Tibial artery (tissue), 4 donors: ENCODE measurements at regions not wholly inside any gene's neighbourhood (a gene's known extent, or its start where the extent isn't known, plus 50 kb on each side); places are given as distances from the start of the nearest gene placed in this dataset.
"Not testable (repeated sequence)": the region's sequence is repeated elsewhere in the genome, so short reads cannot be mapped to it uniquely, and the experiment has no call there.

ENCODE experiments used
- DNase-seq, 2 donors: peaks; one replicate each; pipeline ENCODE4 v3.0.0-alpha.2; 2019
- H3K27ac ChIP-seq, 2 donors: fragments of 200-600 bp; sonication (generic) in 1 of 2; 1 replicate in 1 of 2; 2 replicates in 1 of 2; pipeline ENCODE4 v1.5.1; 2018 to 2019; ENCODE audit warnings: mild to moderate bottlenecking in 1 of 2
- H3K27me3 ChIP-seq, 2 donors: fragments of 200-600 bp; sonication (generic) in 1 of 2; one replicate each; pipeline versions ENCODE4 v1.5.1 to v1.6.0; 2016 to 2019
- H3K36me3 ChIP-seq, 3 donors: fragments of 200-600 bp; sonication (generic) in 2 of 3; one replicate each; pipeline ENCODE4 v1.5.1; 2016 to 2019; ENCODE audit warnings: mild to moderate bottlenecking in 2 of 3
- H3K4me1 ChIP-seq, 4 donors: fragments of 200-600 bp; sonication (generic) in 2 of 4; 1 replicate in 3 of 4; 2 replicates in 1 of 4; pipeline ENCODE4 v1.5.1; 2016 to 2019
- H3K4me3 ChIP-seq, 2 donors: fragments of 200-600 bp; sonication (generic) in 1 of 2; 1 replicate in 1 of 2; 2 replicates in 1 of 2; pipeline ENCODE4 v1.5.1; 2018 to 2019; ENCODE audit warnings: mild to moderate bottlenecking in 2 of 2
- H3K9me3 ChIP-seq, 3 donors: fragments of 200-600 bp; sonication (generic) in 1 of 3; one replicate each; pipeline ENCODE4 v1.5.1; 2016 to 2019
- CTCF ChIP-seq, 2 experiments: fragments of 200-600 bp in 1 of 2; fragments of 450-650 bp in 1 of 2; IDR thresholded peaks; one replicate each; pipeline ENCODE4 v1.5.1; 2017 to 2019; ENCODE audit warnings: antibody characterized with exemption in 2 of 2, mild to moderate bottlenecking in 1 of 2, moderate library complexity in 1 of 2
- intact Hi-C: fragments of 100-400 bp; cut with DNase I; formaldehyde crosslinking; loops from one replicate; pipeline ENCODE4 v1.15.0; 2023; ENCODE audit warnings: low total_unique reads

- no peak overlapping the region for H3K4me3 ChIP-seq
- intact Hi-C loops = no loop called here
- H3K9me3 ChIP-seq = no peaks in the 10 kb centered on the region
- no peak overlapping the region for H3K27ac ChIP-seq
- no peak for TF ChIP-seq CTCF (IDR thresholded peaks at IDR 0.05)
- no peak for DNase-seq
- no peaks in the 10 kb centered on the region for H3K4me1 ChIP-seq
- H3K27me3 ChIP-seq = no peaks in the 10 kb centered on the region
- no peaks in the 10 kb centered on the region for H3K36me3 ChIP-seq
These were observed 217.2 kb upstream of the PRDM1 start for GRCh38 chr6:105868823-105869460.

GRCh38 chr6:105867821-105868220 lies 218.3 kb upstream of the PRDM1 start:
- no peaks in the 10 kb centered on the region for H3K27me3 ChIP-seq
- no peak overlapping the region for H3K4me3 ChIP-seq
- no peak for DNase-seq
- no peak for TF ChIP-seq CTCF (IDR thresholded peaks at IDR 0.05)
- intact Hi-C loops = no loop called here
- no peaks in the 10 kb centered on the region for H3K9me3 ChIP-seq
- no peaks in the 10 kb centered on the region for H3K36me3 ChIP-seq
- H3K27ac ChIP-seq = no peak overlapping the region
- no peaks in the 10 kb centered on the region for H3K4me1 ChIP-seq

- intact Hi-C loops = no loop called here
- DNase-seq = no peak
- no peak overlapping the region for H3K27ac ChIP-seq
These were observed 218.9 kb upstream of the PRDM1 start for GRCh38 chr6:105867277-105867676.

GRCh38 chr6:105862936-105863607 lies 223.1 kb upstream of the PRDM1 start:
- H3K4me1 ChIP-seq = no peaks in the 10 kb centered on the region
- no peaks in the 10 kb centered on the region for H3K27me3 ChIP-seq
- no peak for TF ChIP-seq CTCF (IDR thresholded peaks at IDR 0.05)
- no peak overlapping the region for H3K27ac ChIP-seq
- H3K4me3 ChIP-seq = no peak overlapping the region
- peaks cover 0 to 5% (median 0%) of the 10 kb centered on the region in 3 donors for H3K9me3 ChIP-seq
- intact Hi-C loops = no loop called here
- DNase-seq = no peak
- H3K36me3 ChIP-seq = no peaks in the 10 kb centered on the region

More at GRCh38 chr6:105867277-105867676, 218.9 kb upstream of the PRDM1 start:
- TF ChIP-seq CTCF (IDR thresholded peaks at IDR 0.05) = no peak
- Histone ChIP-seq H3K4me1 (no peaks in the 10 kb centered on the region), H3K36me3 (no peaks in the 10 kb centered on the region), H3K9me3 (no peaks in the 10 kb centered on the region), H3K4me3 (no peak overlapping the region), H3K27me3 (no peaks in the 10 kb centered on the region)

GRCh38 chr6:105860927-105861326 lies 225.2 kb upstream of the PRDM1 start:
- intact Hi-C loops, H3K4me1 ChIP-seq: not testable (repeated sequence)

GRCh38 chr6:105859457-105859856 lies 226.7 kb upstream of the PRDM1 start:
- no peaks in the 10 kb centered on the region for H3K4me1 ChIP-seq
- no peak for TF ChIP-seq CTCF (IDR thresholded peaks at IDR 0.05)
- H3K27ac ChIP-seq = no peak overlapping the region
- H3K27me3 ChIP-seq = no peaks in the 10 kb centered on the region
- H3K36me3 ChIP-seq = no peaks in the 10 kb centered on the region
- intact Hi-C loops = no loop called here
- H3K4me3 ChIP-seq = no peak overlapping the region
- H3K9me3 ChIP-seq = peaks cover 0 to 5% (median 0%) of the 10 kb centered on the region in 3 donors
- DNase-seq = no peak

More at GRCh38 chr6:105860927-105861326, 225.2 kb upstream of the PRDM1 start:
- not testable (repeated sequence) for H3K27ac ChIP-seq, H3K27me3 ChIP-seq, H3K4me3 ChIP-seq, DNase-seq, H3K36me3 ChIP-seq, H3K9me3 ChIP-seq

GRCh38 chr6:105858639-105859038 lies 227.5 kb upstream of the PRDM1 start:
- H3K27ac ChIP-seq, intact Hi-C loops, DNase-seq, H3K4me1 ChIP-seq, H3K36me3 ChIP-seq, H3K27me3 ChIP-seq, H3K9me3 ChIP-seq, H3K4me3 ChIP-seq: not testable (repeated sequence)
